ENCODE measurements at regions not wholly inside any gene's neighbourhood (a gene's known extent, or its start where the extent isn't known, plus 50 kb on each side); places are given as distances from the start of the nearest gene placed in this dataset.

- no peaks in the 10 kb centered on the region for H3K4me1 ChIP-seq (ENCODE audit: control insufficient read depth in 4 of 4, insufficient read depth in 4 of 4, low read length in 3 of 4)
- peaks cover 0 to 3% (median 0%) of the 10 kb centered on the region in 4 donors for H3K9me3 ChIP-seq (ENCODE audit: control insufficient read depth in 4 of 4, low read length in 3 of 4)
- H3K27me3 ChIP-seq (ENCODE audit: control insufficient read depth in 4 of 4, insufficient read depth in 4 of 4, low read length in 3 of 4): no peaks in the 10 kb centered on the region
- TF ChIP-seq HNF4A (conservative IDR thresholded peaks at IDR 0.05) (no peak), FOXA2 (IDR thresholded peaks at IDR 0.05) (no peak), RAD21 (IDR thresholded peaks at IDR 0.05) (no peak), RXRA (IDR thresholded peaks at IDR 0.05) (no peak)
- H3K9ac ChIP-seq (ENCODE audit: low read depth in 1 of 2, low read length in 2 of 2): no peak overlapping the region
- 85% methylated on average over 3 of the region's 3 CpGs for WGBS
- DNase-seq (ENCODE audit: low spot score): no peak
- H3K36me3 ChIP-seq (ENCODE audit: control insufficient read depth in 4 of 4, insufficient read depth in 3 of 4, low read depth in 1 of 4, low read length in 3 of 4): no peaks in the 10 kb centered on the region
- no peak overlapping the region for H3K27ac ChIP-seq (ENCODE audit: low read depth in 1 of 2, low read length in 2 of 2)
- H3K4me3 ChIP-seq (ENCODE audit: low read depth in 1 of 3, low read length in 3 of 3): no peak overlapping the region
Observed at GRCh38 chr13:58964048-58964447, 1199.7 kb downstream of the DIAPH3 start.

GRCh38 chr13:58977085-58977484, 1186.6 kb downstream of the DIAPH3 start:
- DNase-seq (ENCODE audit: low spot score): no peak
- TF ChIP-seq, protein P1, sequence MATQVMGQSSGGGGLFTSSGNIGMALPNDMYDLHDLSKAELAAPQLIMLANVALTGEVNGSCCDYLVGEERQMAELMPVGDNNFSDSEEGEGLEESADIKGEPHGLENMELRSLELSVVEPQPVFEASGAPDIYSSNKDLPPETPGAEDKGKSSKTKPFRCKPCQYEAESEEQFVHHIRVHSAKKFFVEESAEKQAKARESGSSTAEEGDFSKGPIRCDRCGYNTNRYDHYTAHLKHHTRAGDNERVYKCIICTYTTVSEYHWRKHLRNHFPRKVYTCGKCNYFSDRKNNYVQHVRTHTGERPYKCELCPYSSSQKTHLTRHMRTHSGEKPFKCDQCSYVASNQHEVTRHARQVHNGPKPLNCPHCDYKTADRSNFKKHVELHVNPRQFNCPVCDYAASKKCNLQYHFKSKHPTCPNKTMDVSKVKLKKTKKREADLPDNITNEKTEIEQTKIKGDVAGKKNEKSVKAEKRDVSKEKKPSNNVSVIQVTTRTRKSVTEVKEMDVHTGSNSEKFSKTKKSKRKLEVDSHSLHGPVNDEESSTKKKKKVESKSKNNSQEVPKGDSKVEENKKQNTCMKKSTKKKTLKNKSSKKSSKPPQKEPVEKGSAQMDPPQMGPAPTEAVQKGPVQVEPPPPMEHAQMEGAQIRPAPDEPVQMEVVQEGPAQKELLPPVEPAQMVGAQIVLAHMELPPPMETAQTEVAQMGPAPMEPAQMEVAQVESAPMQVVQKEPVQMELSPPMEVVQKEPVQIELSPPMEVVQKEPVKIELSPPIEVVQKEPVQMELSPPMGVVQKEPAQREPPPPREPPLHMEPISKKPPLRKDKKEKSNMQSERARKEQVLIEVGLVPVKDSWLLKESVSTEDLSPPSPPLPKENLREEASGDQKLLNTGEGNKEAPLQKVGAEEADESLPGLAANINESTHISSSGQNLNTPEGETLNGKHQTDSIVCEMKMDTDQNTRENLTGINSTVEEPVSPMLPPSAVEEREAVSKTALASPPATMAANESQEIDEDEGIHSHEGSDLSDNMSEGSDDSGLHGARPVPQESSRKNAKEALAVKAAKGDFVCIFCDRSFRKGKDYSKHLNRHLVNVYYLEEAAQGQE (IDR thresholded peaks at IDR 0.05): no peak
- TF ChIP-seq HNF4G (IDR thresholded peaks at IDR 0.05): no peak
- TF ChIP-seq GABPA (IDR thresholded peaks at IDR 0.05 in 1 of 2, conservative IDR thresholded peaks at IDR 0.05 in 1 of 2): no peak
- TF ChIP-seq HNF4A (conservative IDR thresholded peaks at IDR 0.05): no peak
- TF ChIP-seq TAF1 (conservative IDR thresholded peaks at IDR 0.05): no peak
- TF ChIP-seq, protein P2, sequence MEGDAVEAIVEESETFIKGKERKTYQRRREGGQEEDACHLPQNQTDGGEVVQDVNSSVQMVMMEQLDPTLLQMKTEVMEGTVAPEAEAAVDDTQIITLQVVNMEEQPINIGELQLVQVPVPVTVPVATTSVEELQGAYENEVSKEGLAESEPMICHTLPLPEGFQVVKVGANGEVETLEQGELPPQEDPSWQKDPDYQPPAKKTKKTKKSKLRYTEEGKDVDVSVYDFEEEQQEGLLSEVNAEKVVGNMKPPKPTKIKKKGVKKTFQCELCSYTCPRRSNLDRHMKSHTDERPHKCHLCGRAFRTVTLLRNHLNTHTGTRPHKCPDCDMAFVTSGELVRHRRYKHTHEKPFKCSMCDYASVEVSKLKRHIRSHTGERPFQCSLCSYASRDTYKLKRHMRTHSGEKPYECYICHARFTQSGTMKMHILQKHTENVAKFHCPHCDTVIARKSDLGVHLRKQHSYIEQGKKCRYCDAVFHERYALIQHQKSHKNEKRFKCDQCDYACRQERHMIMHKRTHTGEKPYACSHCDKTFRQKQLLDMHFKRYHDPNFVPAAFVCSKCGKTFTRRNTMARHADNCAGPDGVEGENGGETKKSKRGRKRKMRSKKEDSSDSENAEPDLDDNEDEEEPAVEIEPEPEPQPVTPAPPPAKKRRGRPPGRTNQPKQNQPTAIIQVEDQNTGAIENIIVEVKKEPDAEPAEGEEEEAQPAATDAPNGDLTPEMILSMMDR (IDR thresholded peaks at IDR 0.05; ENCODE audit: low read depth, low read length, missing input control): no peak
- TF ChIP-seq EGR1 (IDR thresholded peaks at IDR 0.05; ENCODE audit: low read depth in 2 of 2): no peak
- TF ChIP-seq FOXA2 (IDR thresholded peaks at IDR 0.05): no peak
- TF ChIP-seq, protein P3, sequence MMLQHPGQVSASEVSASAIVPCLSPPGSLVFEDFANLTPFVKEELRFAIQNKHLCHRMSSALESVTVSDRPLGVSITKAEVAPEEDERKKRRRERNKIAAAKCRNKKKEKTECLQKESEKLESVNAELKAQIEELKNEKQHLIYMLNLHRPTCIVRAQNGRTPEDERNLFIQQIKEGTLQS (IDR thresholded peaks at IDR 0.05): no peak
- TF ChIP-seq, protein P4, sequence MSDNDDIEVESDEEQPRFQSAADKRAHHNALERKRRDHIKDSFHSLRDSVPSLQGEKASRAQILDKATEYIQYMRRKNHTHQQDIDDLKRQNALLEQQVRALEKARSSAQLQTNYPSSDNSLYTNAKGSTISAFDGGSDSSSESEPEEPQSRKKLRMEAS (IDR thresholded peaks at IDR 0.05): no peak
- TF ChIP-seq ZBTB33 (IDR thresholded peaks at IDR 0.05): no peak
- no peak for TF ChIP-seq RAD21 (IDR thresholded peaks at IDR 0.05)
- no peak for TF ChIP-seq JUND (IDR thresholded peaks at IDR 0.05)
- no peak for TF ChIP-seq RXRA (IDR thresholded peaks at IDR 0.05)
- TF ChIP-seq SP1 (IDR thresholded peaks at IDR 0.05): no peak
- TF ChIP-seq YY1 (IDR thresholded peaks at IDR 0.05): no peak
- TF ChIP-seq FOXA1 (IDR thresholded peaks at IDR 0.05): no peak
- TF ChIP-seq NR2F2 (IDR thresholded peaks at IDR 0.05): no peak

More at GRCh38 chr13:58977085-58977484, 1186.6 kb downstream of the DIAPH3 start:
- Histone ChIP-seq H3K9me3 (ENCODE audit: control insufficient read depth in 4 of 4, low read length in 3 of 4) (no peaks in the 10 kb centered on the region), H3K36me3 (ENCODE audit: control insufficient read depth in 4 of 4, insufficient read depth in 3 of 4, low read depth in 1 of 4, low read length in 3 of 4) (no peaks in the 10 kb centered on the region), H3K27ac (ENCODE audit: low read depth in 1 of 2, low read length in 2 of 2) (no peak overlapping the region), H3K9ac (ENCODE audit: low read depth in 1 of 2, low read length in 2 of 2) (no peak overlapping the region), H3K4me1 (ENCODE audit: control insufficient read depth in 4 of 4, insufficient read depth in 4 of 4, low read length in 3 of 4) (no peaks in the 10 kb centered on the region), H3K4me3 (ENCODE audit: low read depth in 1 of 3, low read length in 3 of 3) (no peak overlapping the region), H3K27me3 (ENCODE audit: control insufficient read depth in 4 of 4, insufficient read depth in 4 of 4, low read length in 3 of 4) (peaks cover 0 to 3% (median 0%) of the 10 kb centered on the region in 4 donors)
- 85% methylated on average over 6 of the region's 6 CpGs for WGBS
